ENCODE measurements at regions not wholly inside any gene's neighbourhood (a gene's known extent, or its start where the extent isn't known, plus 50 kb on each side); places are given as distances from the start of the nearest gene placed in this dataset.

DNA sequence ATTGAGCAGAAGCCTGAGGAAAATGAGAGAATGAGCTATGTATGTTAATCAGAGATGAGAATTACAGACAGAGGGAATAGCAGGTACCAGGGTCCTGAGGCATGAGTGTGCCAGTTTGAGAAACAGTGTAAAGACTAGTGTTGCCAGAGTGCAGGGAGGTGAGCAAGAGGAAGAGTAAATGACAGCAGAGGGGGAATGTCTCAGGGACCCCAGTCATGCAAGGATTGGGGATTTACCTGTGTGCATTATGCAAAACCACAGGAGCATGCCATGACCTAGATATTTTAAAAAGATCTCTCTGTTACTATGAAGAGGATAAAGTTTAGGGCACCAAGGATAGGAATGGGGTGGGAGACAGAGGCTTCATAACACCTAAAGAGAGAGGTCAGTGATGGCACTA, 72.1 kb downstream of the TTC32 start:
- no peaks in the 10 kb centered on the region for H3K4me1 ChIP-seq (ENCODE audit: insufficient read depth, low read length)
- no peak overlapping the region for H3K9ac ChIP-seq (ENCODE audit: insufficient read depth, low read depth, low read length)
- no peak overlapping the region for H2AFZ ChIP-seq (ENCODE audit: low read length)
- intact Hi-C loops (cut with micrococcal nuclease; ENCODE audit: unreplicated experiment) (no loop called here), in situ Hi-C loops (cut with HindIII; ENCODE audit: extremely low pct_ligation_motif_present, low pct_unique_long_range_greater_than_20kb) (no loop called here)
- H3K36me3 ChIP-seq (replicated peaks in 1 of 2; ENCODE audit: control insufficient read depth in 1 of 2, insufficient read depth in 2 of 2, low read length in 2 of 2) = no peaks in the 10 kb centered on the region
- H3K9me3 ChIP-seq (ENCODE audit: low read length) = no peaks in the 10 kb centered on the region
- no peak for FAIRE-seq
- no peaks in the 10 kb centered on the region for H4K20me1 ChIP-seq (ENCODE audit: insufficient read depth, low read length)
- no peaks in the 10 kb centered on the region; a peak in 1 of 5 replicates for H3K27me3 ChIP-seq (ENCODE audit: control insufficient read depth in 1 of 2, insufficient read depth in 2 of 2, low read length in 2 of 2)
- no peak overlapping the region for H3K27ac ChIP-seq (ENCODE audit: extremely low read length, insufficient read depth, low read length)
- no peak for ATAC-seq
- TF ChIP-seq RFX3 (CRISPR knock-in tag; IDR thresholded peaks at IDR 0.05) (no peak), ZMYM3 (CRISPR knock-in tag; IDR thresholded peaks at IDR 0.05) (no peak), KDM2A (CRISPR knock-in tag; IDR thresholded peaks at IDR 0.05; ENCODE audit: borderline replicate concordance, low read depth) (no peak), SOX13 (IDR thresholded peaks at IDR 0.05) (no peak), SOX13 (CRISPR knock-in tag; conservative IDR thresholded peaks at IDR 0.05 in 1 of 2, IDR thresholded peaks at IDR 0.05 in 1 of 2) (no peak), MED1 (CRISPR knock-in tag; IDR thresholded peaks at IDR 0.05) (no peak), ZBTB7B (CRISPR knock-in tag; IDR thresholded peaks at IDR 0.05) (no peak), ZNF207 (IDR thresholded peaks at IDR 0.05; ENCODE audit: borderline replicate concordance) (no peak), ZNF235 (CRISPR knock-in tag; IDR thresholded peaks at IDR 0.05; ENCODE audit: borderline replicate concordance) (no peak), NFE2 (CRISPR knock-in tag; IDR thresholded peaks at IDR 0.05) (no peak), MLLT10 (CRISPR knock-in tag; IDR thresholded peaks at IDR 0.05) (no peak), POLR2AphosphoS2 (IDR thresholded peaks at IDR 0.05; ENCODE audit: low read depth, low read length) (no peak), HMG20A (CRISPR knock-in tag; IDR thresholded peaks at IDR 0.05; ENCODE audit: borderline replicate concordance) (no peak), KLF15 (CRISPR knock-in tag; IDR thresholded peaks at IDR 0.05; ENCODE audit: borderline replicate concordance) (no peak), ONECUT2 (CRISPR knock-in tag; IDR thresholded peaks at IDR 0.05) (no peak), TBX3 (IDR thresholded peaks at IDR 0.05; ENCODE audit: borderline replicate concordance) (no peak), KMT2B (CRISPR knock-in tag; IDR thresholded peaks at IDR 0.05) (no peak)
- TF ChIP-seq, protein P1, sequence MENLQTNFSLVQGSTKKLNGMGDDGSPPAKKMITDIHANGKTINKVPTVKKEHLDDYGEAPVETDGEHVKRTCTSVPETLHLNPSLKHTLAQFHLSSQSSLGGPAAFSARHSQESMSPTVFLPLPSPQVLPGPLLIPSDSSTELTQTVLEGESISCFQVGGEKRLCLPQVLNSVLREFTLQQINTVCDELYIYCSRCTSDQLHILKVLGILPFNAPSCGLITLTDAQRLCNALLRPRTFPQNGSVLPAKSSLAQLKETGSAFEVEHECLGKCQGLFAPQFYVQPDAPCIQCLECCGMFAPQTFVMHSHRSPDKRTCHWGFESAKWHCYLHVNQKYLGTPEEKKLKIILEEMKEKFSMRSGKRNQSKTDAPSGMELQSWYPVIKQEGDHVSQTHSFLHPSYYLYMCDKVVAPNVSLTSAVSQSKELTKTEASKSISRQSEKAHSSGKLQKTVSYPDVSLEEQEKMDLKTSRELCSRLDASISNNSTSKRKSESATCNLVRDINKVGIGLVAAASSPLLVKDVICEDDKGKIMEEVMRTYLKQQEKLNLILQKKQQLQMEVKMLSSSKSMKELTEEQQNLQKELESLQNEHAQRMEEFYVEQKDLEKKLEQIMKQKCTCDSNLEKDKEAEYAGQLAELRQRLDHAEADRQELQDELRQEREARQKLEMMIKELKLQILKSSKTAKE (CRISPR knock-in tag; IDR thresholded peaks at IDR 0.05; ENCODE audit: borderline replicate concordance) = no peak
- TF ChIP-seq, protein P2, sequence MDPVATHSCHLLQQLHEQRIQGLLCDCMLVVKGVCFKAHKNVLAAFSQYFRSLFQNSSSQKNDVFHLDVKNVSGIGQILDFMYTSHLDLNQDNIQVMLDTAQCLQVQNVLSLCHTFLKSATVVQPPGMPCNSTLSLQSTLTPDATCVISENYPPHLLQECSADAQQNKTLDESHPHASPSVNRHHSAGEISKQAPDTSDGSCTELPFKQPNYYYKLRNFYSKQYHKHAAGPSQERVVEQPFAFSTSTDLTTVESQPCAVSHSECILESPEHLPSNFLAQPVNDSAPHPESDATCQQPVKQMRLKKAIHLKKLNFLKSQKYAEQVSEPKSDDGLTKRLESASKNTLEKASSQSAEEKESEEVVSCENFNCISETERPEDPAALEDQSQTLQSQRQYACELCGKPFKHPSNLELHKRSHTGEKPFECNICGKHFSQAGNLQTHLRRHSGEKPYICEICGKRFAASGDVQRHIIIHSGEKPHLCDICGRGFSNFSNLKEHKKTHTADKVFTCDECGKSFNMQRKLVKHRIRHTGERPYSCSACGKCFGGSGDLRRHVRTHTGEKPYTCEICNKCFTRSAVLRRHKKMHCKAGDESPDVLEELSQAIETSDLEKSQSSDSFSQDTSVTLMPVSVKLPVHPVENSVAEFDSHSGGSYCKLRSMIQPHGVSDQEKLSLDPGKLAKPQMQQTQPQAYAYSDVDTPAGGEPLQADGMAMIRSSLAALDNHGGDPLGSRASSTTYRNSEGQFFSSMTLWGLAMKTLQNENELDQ (CRISPR knock-in tag; IDR thresholded peaks at IDR 0.05; ENCODE audit: borderline replicate concordance) = no peak
- TF ChIP-seq, protein P3, sequence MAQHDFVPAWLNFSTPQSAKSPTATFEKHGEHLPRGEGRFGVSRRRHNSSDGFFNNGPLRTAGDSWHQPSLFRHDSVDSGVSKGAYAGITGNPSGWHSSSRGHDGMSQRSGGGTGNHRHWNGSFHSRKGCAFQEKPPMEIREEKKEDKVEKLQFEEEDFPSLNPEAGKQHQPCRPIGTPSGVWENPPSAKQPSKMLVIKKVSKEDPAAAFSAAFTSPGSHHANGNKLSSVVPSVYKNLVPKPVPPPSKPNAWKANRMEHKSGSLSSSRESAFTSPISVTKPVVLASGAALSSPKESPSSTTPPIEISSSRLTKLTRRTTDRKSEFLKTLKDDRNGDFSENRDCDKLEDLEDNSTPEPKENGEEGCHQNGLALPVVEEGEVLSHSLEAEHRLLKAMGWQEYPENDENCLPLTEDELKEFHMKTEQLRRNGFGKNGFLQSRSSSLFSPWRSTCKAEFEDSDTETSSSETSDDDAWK (CRISPR knock-in tag; IDR thresholded peaks at IDR 0.05) = no peak
- ChIA-PET POLR2A (no interaction called here), CTCF (ENCODE audit: low intra/inter-chr PET ratio, low total read pairs) (no interaction called here)
- no peak overlapping the region for H3K4me3 ChIP-seq (replicated peaks in 1 of 3; ENCODE audit: insufficient read depth in 1 of 3, low read depth in 2 of 3, low read length in 3 of 3)
- no peak overlapping the region for H3K4me2 ChIP-seq (ENCODE audit: low read depth, low read length)
- no TSS peak for BruUV-seq (replicated peaks)
- DNase-seq (ENCODE audit: low spot score) = no peak
- no peaks in the 10 kb centered on the region for H3K79me2 ChIP-seq (ENCODE audit: insufficient read depth, low read length)

Measured in HepG2 (cell line).